GM12878 (cell line): ENCODE measurements at regions not wholly inside any gene's neighbourhood (a gene's known extent, or its start where the extent isn't known, plus 50 kb on each side); places are given as distances from the start of the nearest gene placed in this dataset.

Experiments
- ATAC-seq: fragments of 200-7000 bp; cut with Tn5 transposase; 3 replicates; pipeline ENCODE4 v1.9.1; 2020; ENCODE audit warnings: mild to moderate bottlenecking, moderate library complexity
- BruUV-seq: library from RNA; stranded (reverse); fragments of 400-500 nt; replicated peaks from 2 replicates; lab custom pipeline; 2021; lab: Mats Ljungman, UMichigan
- CTCF ChIA-PET: fragments of 300-600 bp; sonication (Branson Sonifier 250); formaldehyde crosslinking; extraction: SDS; loops from one replicate; lab custom pipeline; 2021; ENCODE audit warnings: inconsistent platforms; lab: Yijun Ruan, JAX
- POLR2A ChIA-PET: fragments of 350-600 bp; formaldehyde crosslinking; extraction: SDS; loops from one replicate; lab custom pipeline; 2021; ENCODE audit warnings: inconsistent platforms; lab: Charles Lee
- RAD21 ChIA-PET: fragments of 300-600 bp; sonication (Branson Sonifier 250); formaldehyde crosslinking; loops from one replicate; lab custom pipeline; 2023; ENCODE audit warnings: antibody characterized with exemption; ENCODE audit not compliant: unreplicated experiment; lab: Charles Lee
- SMC1A ChIA-PET: fragments of 300-600 bp; sonication (Branson Sonifier 250); formaldehyde crosslinking; loops from one replicate; lab custom pipeline; 2023; ENCODE audit not compliant: unreplicated experiment, uncharacterized antibody; lab: Charles Lee
- DNase-seq: peaks from one replicate; pipeline ENCODE4 v3.0.0-alpha.2; 2011; ENCODE audit warnings: low read depth, low spot score
- FAIRE-seq: peaks from 3 replicates; lab custom pipeline; 2011; peaks lifted over from hg19 to GRCh38; lab: Jason Lieb, UNC
- H2AFZ ChIP-seq: 2 replicates; pipeline ENCODE4 v1.6.0; 2011; ENCODE audit warnings: low read depth, low read length, control low read depth; ENCODE audit not compliant: control insufficient read depth
- H3K27ac ChIP-seq: 2 replicates; pipeline ENCODE4 v1.5.1; 2011; ENCODE audit warnings: control low read depth; ENCODE audit not compliant: control insufficient read depth, insufficient read depth
- H3K27me3 ChIP-seq, 2 experiments: replicated peaks in 1 of 2; 2 replicates each; pipeline versions ENCODE4 v1.6.0 to v1.6.1; 2011; ENCODE audit warnings: low read length in 1 of 2; ENCODE audit not compliant: control insufficient read depth in 2 of 2, insufficient read depth in 2 of 2
- H3K36me3 ChIP-seq, 2 experiments: 2 replicates each; pipeline ENCODE4 v1.5.1; 2011; ENCODE audit warnings: low read length in 1 of 2; ENCODE audit not compliant: control insufficient read depth in 2 of 2, insufficient read depth in 2 of 2
- H3K4me1 ChIP-seq: 2 replicates; pipeline ENCODE4 v1.6.1; 2011; ENCODE audit warnings: mild to moderate bottlenecking, low read length, moderate library complexity, mixed read lengths; ENCODE audit not compliant: control insufficient read depth, insufficient read depth
- H3K4me2 ChIP-seq: 2 replicates; pipeline ENCODE4 v1.6.0; 2011; ENCODE audit warnings: control low read depth; ENCODE audit not compliant: control insufficient read depth, insufficient read depth
- H3K4me3 ChIP-seq: fragments of 200-600 bp; sonication (generic); 2 replicates; pipeline ENCODE4 v1.5.1; 2016
- H3K79me2 ChIP-seq: 2 replicates; pipeline ENCODE4 v1.6.0; 2011; ENCODE audit warnings: low read length; ENCODE audit not compliant: control insufficient read depth, insufficient read depth
- H3K9ac ChIP-seq: 2 replicates; pipeline ENCODE4 v1.8.0; 2011; ENCODE audit warnings: low read length, control low read depth, mixed read lengths; ENCODE audit not compliant: control insufficient read depth, insufficient read depth
- H3K9me3 ChIP-seq: replicated peaks from 3 replicates; pipeline ENCODE4 v1.5.1; 2011; ENCODE audit warnings: mild to moderate bottlenecking, low read length; ENCODE audit not compliant: control insufficient read depth, insufficient read depth
- H4K20me1 ChIP-seq: 2 replicates; pipeline ENCODE4 v1.6.0; 2011; ENCODE audit not compliant: control insufficient read depth, insufficient read depth
- CHD1 ChIP-seq: IDR thresholded peaks from 2 replicates; pipeline ENCODE4 v1.6.1; 2012; ENCODE audit warnings: low read depth, low read length, improper control_type of control experiment
- ELK1 ChIP-seq: IDR thresholded peaks from 2 replicates; pipeline ENCODE4 v1.6.1; 2012; ENCODE audit warnings: low read depth, low read length, improper control_type of control experiment
- HCFC1 ChIP-seq: fragments of 150-350 bp; IDR thresholded peaks from 2 replicates; pipeline ENCODE4 v1.6.1; 2014; ENCODE audit warnings: low read length
- LARP7 ChIP-seq: fragments of 450-650 bp; IDR thresholded peaks from 2 replicates; pipeline ENCODE4 v1.6.1; 2017; ENCODE audit warnings: mild to moderate bottlenecking
- MTA3 ChIP-seq: IDR thresholded peaks from 2 replicates; pipeline ENCODE4 v1.6.1; 2012; ENCODE audit warnings: low read length, inconsistent platforms, borderline replicate concordance
- NR2F1 ChIP-seq: fragments of 450-650 bp; conservative IDR thresholded peaks from 2 replicates; pipeline ENCODE4 v1.6.1; 2017; ENCODE audit warnings: mild to moderate bottlenecking
- PBX3 ChIP-seq: IDR thresholded peaks from 2 replicates; pipeline ENCODE4 v1.6.1; 2011; ENCODE audit warnings: mild to moderate bottlenecking, low read depth, low read length, moderate library complexity; ENCODE audit not compliant: insufficient replicate concordance
- PML ChIP-seq: IDR thresholded peaks from 2 replicates; pipeline ENCODE4 v1.6.1; 2012; ENCODE audit warnings: low read length, inconsistent platforms
- SIN3A ChIP-seq: IDR thresholded peaks from 2 replicates; pipeline ENCODE4 v1.6.1; 2012; ENCODE audit warnings: low read depth, low read length, improper control_type of control experiment
- SREBF2 ChIP-seq: IDR thresholded peaks from 2 replicates; pipeline ENCODE4 v1.6.1; 2012; ENCODE audit warnings: mild to moderate bottlenecking, low read length
- ZNF622 ChIP-seq: fragments of 450-650 bp; IDR thresholded peaks from 2 replicates; pipeline ENCODE4 v1.6.1; 2017; ENCODE audit warnings: mild to moderate bottlenecking, inconsistent platforms
- ZSCAN29 ChIP-seq: fragments of 450-650 bp; IDR thresholded peaks from 2 replicates; pipeline ENCODE4 v1.6.1; 2017; ENCODE audit warnings: mild to moderate bottlenecking, moderate library complexity
- WGBS: methylation state at CpG from one replicate; pipeline ENCODE4 v1.1.6; 2016; ENCODE audit warnings: low lambda C conversion rate; ENCODE audit not compliant: insufficient replicate concordance, insufficient coverage; ENCODE audit errors: missing lambda C conversion rate; 5-methylcytosine and 5-hydroxymethylcytosine counted together
- in situ Hi-C: fragments of 300-500 bp; cut with MboI; formaldehyde crosslinking; loops from 9 replicates; pipeline ENCODE4 v1.14.3; 2018; ENCODE audit warnings: mixed read lengths
- intact Hi-C: fragments of 100-400 bp; cut with micrococcal nuclease; formaldehyde crosslinking; loops from one replicate; pipeline ENCODE4 v1.14.2; 2022; ENCODE audit not compliant: unreplicated experiment
- TF ChIP-seq, protein P1 (sequence below): fragments of 150-350 bp; IDR thresholded peaks from 2 replicates; pipeline ENCODE4 v1.6.1; 2014; ENCODE audit warnings: mild to moderate bottlenecking, low read depth, low read length
- TF ChIP-seq, protein P2 (sequence below): fragments of 450-650 bp; formaldehyde crosslinking; IDR thresholded peaks from 2 replicates; pipeline ENCODE4 v1.4.0; 2022; ENCODE audit warnings: mild to moderate bottlenecking, moderate library complexity

DNA sequence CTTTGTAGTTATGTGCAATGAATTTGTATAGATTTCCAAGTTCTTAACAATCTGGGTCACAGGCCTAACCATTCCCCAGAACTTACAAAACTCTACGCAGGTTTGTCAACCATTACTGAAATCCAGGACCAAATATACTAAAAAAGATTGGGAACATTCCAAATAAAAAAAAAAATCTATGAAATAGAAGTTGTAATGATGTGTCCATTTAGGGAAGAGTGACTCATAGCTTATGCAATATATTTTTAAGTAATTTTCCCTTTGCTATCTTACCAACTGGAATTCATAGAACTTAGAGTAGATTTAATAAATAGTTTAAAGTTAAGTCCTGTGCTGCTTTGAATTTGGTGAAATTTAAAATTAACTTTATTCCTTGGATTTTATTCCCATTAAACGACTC is 393.2 kb downstream of the PMP22 start:
- ChIA-PET CTCF (no interaction called here), SMC1A (no interaction called here), POLR2A (no interaction called here), RAD21 (interaction anchor here (0.7 kb wide), 1 partner anchor 187 kb away, joined by 3 read pairs; no protein-coding TSS in a partner anchor)
- 0% methylated on average over 2 of the region's 2 CpGs for WGBS
- H3K9ac ChIP-seq, result no peak overlapping the region
- no peak for FAIRE-seq
- no peaks in the 10 kb centered on the region for H3K4me1 ChIP-seq
- no peak overlapping the region for H3K4me2 ChIP-seq
- intact Hi-C loops, result no loop called here
- in situ Hi-C loops, result no loop called here
- no peaks in the 10 kb centered on the region for H3K9me3 ChIP-seq
- no peak overlapping the region for H3K27ac ChIP-seq
- DNase-seq, result no peak
- no peaks in the 10 kb centered on the region for H4K20me1 ChIP-seq
- no peak overlapping the region for H3K4me3 ChIP-seq
- no peak for ATAC-seq
- H2AFZ ChIP-seq, result no peak overlapping the region
- TF ChIP-seq SIN3A, result no peak
- TF ChIP-seq SREBF2, result no peak
- TF ChIP-seq, protein P1, sequence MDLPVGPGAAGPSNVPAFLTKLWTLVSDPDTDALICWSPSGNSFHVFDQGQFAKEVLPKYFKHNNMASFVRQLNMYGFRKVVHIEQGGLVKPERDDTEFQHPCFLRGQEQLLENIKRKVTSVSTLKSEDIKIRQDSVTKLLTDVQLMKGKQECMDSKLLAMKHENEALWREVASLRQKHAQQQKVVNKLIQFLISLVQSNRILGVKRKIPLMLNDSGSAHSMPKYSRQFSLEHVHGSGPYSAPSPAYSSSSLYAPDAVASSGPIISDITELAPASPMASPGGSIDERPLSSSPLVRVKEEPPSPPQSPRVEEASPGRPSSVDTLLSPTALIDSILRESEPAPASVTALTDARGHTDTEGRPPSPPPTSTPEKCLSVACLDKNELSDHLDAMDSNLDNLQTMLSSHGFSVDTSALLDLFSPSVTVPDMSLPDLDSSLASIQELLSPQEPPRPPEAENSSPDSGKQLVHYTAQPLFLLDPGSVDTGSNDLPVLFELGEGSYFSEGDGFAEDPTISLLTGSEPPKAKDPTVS, result no peak
- no peak for TF ChIP-seq HCFC1
- no peak for TF ChIP-seq CHD1
- no peak for TF ChIP-seq ELK1
- TF ChIP-seq MTA3, result no peak
- TF ChIP-seq PML, result no peak
- no peak for TF ChIP-seq ZNF622
- TF ChIP-seq, protein P2, sequence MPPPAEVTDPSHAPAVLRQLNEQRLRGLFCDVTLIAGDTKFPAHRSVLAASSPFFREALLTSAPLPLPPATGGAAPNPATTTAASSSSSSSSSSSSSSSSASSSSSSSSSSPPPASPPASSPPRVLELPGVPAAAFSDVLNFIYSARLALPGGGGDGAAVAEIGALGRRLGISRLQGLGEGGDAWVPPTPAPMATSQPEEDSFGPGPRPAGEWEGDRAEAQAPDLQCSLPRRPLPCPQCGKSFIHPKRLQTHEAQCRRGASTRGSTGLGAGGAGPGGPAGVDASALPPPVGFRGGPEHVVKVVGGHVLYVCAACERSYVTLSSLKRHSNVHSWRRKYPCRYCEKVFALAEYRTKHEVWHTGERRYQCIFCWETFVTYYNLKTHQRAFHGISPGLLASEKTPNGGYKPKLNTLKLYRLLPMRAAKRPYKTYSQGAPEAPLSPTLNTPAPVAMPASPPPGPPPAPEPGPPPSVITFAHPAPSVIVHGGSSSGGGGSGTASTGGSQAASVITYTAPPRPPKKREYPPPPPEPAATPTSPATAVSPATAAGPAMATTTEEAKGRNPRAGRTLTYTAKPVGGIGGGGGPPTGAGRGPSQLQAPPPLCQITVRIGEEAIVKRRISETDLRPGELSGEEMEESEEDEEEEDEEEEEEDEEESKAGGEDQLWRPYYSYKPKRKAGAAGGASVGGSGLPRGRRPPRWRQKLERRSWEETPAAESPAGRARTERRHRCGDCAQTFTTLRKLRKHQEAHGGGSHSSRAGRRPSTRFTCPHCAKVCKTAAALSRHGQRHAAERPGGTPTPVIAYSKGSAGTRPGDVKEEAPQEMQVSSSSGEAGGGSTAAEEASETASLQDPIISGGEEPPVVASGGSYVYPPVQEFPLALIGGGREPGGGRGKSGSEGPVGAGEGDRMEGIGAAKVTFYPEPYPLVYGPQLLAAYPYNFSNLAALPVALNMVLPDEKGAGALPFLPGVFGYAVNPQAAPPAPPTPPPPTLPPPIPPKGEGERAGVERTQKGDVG (CRISPR knock-in tag), result no peak
- no peak for TF ChIP-seq PBX3
- no peak for TF ChIP-seq LARP7
- TF ChIP-seq NR2F1, result no peak
- no peak for TF ChIP-seq ZSCAN29
- TF ChIP-seq, all 136 proteins: peak for 0
- no TSS peak for BruUV-seq
- H3K79me2 ChIP-seq, result no peaks in the 10 kb centered on the region
- no peaks in the 10 kb centered on the region for H3K36me3 ChIP-seq
- no peaks in the 10 kb centered on the region for H3K27me3 ChIP-seq
